GM23338 (cell line): ENCODE measurements at regions not wholly inside any gene's neighbourhood (a gene's known extent, or its start where the extent isn't known, plus 50 kb on each side); places are given as distances from the start of the nearest gene placed in this dataset.

ENCODE experiments used
- ATAC-seq: fragments of 200-7000 bp; cut with Tn5 transposase; 3 replicates; pipeline ENCODE4 v1.9.1; 2020
- DNase-seq: peaks from one replicate; pipeline ENCODE4 v3.0.0-alpha.2; 2015; ENCODE audit warnings: low spot score
- H2AFZ ChIP-seq: fragments of 200-600 bp; sonication (generic); 2 replicates; pipeline ENCODE4 v1.8.0; 2016; ENCODE audit warnings: antibody characterized with exemption, mild to moderate bottlenecking, moderate library complexity
- H3F3A ChIP-seq: fragments of 200-600 bp; sonication (generic); replicated peaks from 2 replicates; pipeline ENCODE4 v1.8.0; 2017; ENCODE audit warnings: antibody characterized with exemption, mixed run types, low read depth
- H3K27ac ChIP-seq: fragments of 200-600 bp; sonication (generic); 2 replicates; pipeline ENCODE4 v1.6.1; 2016; ENCODE audit warnings: low read depth
- H3K27me3 ChIP-seq: fragments of 200-600 bp; sonication (generic); 2 replicates; pipeline ENCODE4 v1.8.0; 2016; ENCODE audit warnings: mild to moderate bottlenecking, mixed run types, moderate library complexity; ENCODE audit not compliant: insufficient read depth
- H3K36me3 ChIP-seq: fragments of 200-600 bp; sonication (generic); 2 replicates; pipeline ENCODE4 v1.8.0; 2016; ENCODE audit warnings: mild to moderate bottlenecking; ENCODE audit not compliant: insufficient read depth
- H3K4me1 ChIP-seq: fragments of 200-600 bp; sonication (generic); 2 replicates; pipeline ENCODE4 v1.8.0; 2016; ENCODE audit warnings: mild to moderate bottlenecking, moderate library complexity; ENCODE audit not compliant: insufficient read depth
- H3K4me2 ChIP-seq: fragments of 200-600 bp; sonication (generic); 2 replicates; pipeline ENCODE4 v1.7.1; 2017; ENCODE audit warnings: mixed run types
- H3K4me3 ChIP-seq: fragments of 200-600 bp; sonication (generic); 2 replicates; pipeline ENCODE4 v1.6.1; 2016; ENCODE audit warnings: mixed run types
- H3K79me2 ChIP-seq: fragments of 200-600 bp; sonication (generic); replicated peaks from 2 replicates; pipeline ENCODE4 v1.8.0; 2017; ENCODE audit warnings: mild to moderate bottlenecking; ENCODE audit not compliant: insufficient read depth
- H3K9me2 ChIP-seq: fragments of 200-600 bp; sonication (generic); 2 replicates; pipeline ENCODE4 v1.8.0; 2017; ENCODE audit not compliant: insufficient read depth
- H4K20me1 ChIP-seq: fragments of 200-600 bp; sonication (generic); replicated peaks from 2 replicates; pipeline ENCODE4 v1.8.0; 2017; ENCODE audit warnings: mild to moderate bottlenecking; ENCODE audit not compliant: insufficient read depth
- H3K27ac Mint-ChIP-seq: 2 replicates; pipeline ENCODE4 v1.8.0; 2020; ENCODE audit warnings: inconsistent platforms, mild to moderate bottlenecking, moderate library complexity, mixed read lengths
- H3K27me3 Mint-ChIP-seq: 3 replicates; pipeline ENCODE4 v1.8.0; 2022; ENCODE audit warnings: low read depth, mild to moderate bottlenecking, moderate library complexity, mixed read lengths, inconsistent platforms; ENCODE audit not compliant: insufficient read depth, poor library complexity
- H3K36me3 Mint-ChIP-seq: 3 replicates; pipeline ENCODE4 v1.8.0; 2021; ENCODE audit warnings: low read depth, mild to moderate bottlenecking, inconsistent platforms, moderate library complexity, mixed read lengths
- H3K4me1 Mint-ChIP-seq: 3 replicates; pipeline ENCODE4 v1.8.0; 2020; ENCODE audit warnings: mild to moderate bottlenecking, inconsistent platforms, mixed read lengths
- H3K4me3 Mint-ChIP-seq: 3 replicates; pipeline ENCODE4 v1.8.0; 2021; ENCODE audit warnings: moderate library complexity, mild to moderate bottlenecking, inconsistent platforms, mixed read lengths
- H3K9me3 Mint-ChIP-seq: 3 replicates; pipeline ENCODE4 v1.8.0; 2020; ENCODE audit warnings: moderate library complexity, mild to moderate bottlenecking, inconsistent platforms, mixed read lengths
- CREB1 ChIP-seq: fragments of 250-450 bp; sonication (Bioruptor Pico); IDR thresholded peaks from 2 replicates; pipeline ENCODE4 v1.5.0; 2020; ENCODE audit warnings: low read depth, mild to moderate bottlenecking, moderate library complexity
- CTCF ChIP-seq, 2 experiments: fragments of 200-600 bp in 1 of 2; sonication (generic) in 1 of 2; conservative IDR thresholded peaks; 2 replicates each; pipeline versions ENCODE4 v1.5.1 to v1.6.1; 2016 to 2017; ENCODE audit warnings: antibody characterized with exemption in 2 of 2, low read depth in 2 of 2, mild to moderate bottlenecking in 2 of 2, moderate library complexity in 1 of 2
- ETS1 ChIP-seq: IDR thresholded peaks from 2 replicates; pipeline ENCODE4 v1.6.1; 2016; ENCODE audit warnings: antibody characterized with exemption
- EZH2phosphoT487 ChIP-seq: fragments of 200-600 bp; sonication (generic); IDR thresholded peaks from one replicate; pipeline ENCODE4 v1.8.1; 2018; ENCODE audit warnings: antibody characterized with exemption; ENCODE audit not compliant: unreplicated experiment
- JUNB ChIP-seq: IDR thresholded peaks from one replicate; pipeline ENCODE4 v1.6.1; 2016; ENCODE audit warnings: antibody characterized with exemption; ENCODE audit not compliant: unreplicated experiment
- NANOG ChIP-seq: IDR thresholded peaks from 2 replicates; pipeline ENCODE4 v1.6.1; 2016; ENCODE audit warnings: antibody characterized with exemption, borderline replicate concordance
- STAT1 ChIP-seq: IDR thresholded peaks from one replicate; pipeline ENCODE4 v1.6.1; 2016; ENCODE audit warnings: antibody characterized with exemption; ENCODE audit not compliant: unreplicated experiment
- ZNF114 ChIP-seq: fragments of 250-450 bp; sonication (Bioruptor Pico); IDR thresholded peaks from 2 replicates; pipeline ENCODE4 v1.5.0; 2020; ENCODE audit warnings: mild to moderate bottlenecking, moderate library complexity
- ZNF462 ChIP-seq: fragments of 250-450 bp; sonication (Bioruptor Pico); IDR thresholded peaks from 2 replicates; pipeline ENCODE4 v1.5.0; 2020; ENCODE audit warnings: mild to moderate bottlenecking, moderate library complexity
- TF ChIP-seq, protein P1 (sequence below): IDR thresholded peaks from one replicate; pipeline ENCODE4 v1.6.1; 2018; ENCODE audit warnings: antibody characterized with exemption; ENCODE audit not compliant: unreplicated experiment

DNA sequence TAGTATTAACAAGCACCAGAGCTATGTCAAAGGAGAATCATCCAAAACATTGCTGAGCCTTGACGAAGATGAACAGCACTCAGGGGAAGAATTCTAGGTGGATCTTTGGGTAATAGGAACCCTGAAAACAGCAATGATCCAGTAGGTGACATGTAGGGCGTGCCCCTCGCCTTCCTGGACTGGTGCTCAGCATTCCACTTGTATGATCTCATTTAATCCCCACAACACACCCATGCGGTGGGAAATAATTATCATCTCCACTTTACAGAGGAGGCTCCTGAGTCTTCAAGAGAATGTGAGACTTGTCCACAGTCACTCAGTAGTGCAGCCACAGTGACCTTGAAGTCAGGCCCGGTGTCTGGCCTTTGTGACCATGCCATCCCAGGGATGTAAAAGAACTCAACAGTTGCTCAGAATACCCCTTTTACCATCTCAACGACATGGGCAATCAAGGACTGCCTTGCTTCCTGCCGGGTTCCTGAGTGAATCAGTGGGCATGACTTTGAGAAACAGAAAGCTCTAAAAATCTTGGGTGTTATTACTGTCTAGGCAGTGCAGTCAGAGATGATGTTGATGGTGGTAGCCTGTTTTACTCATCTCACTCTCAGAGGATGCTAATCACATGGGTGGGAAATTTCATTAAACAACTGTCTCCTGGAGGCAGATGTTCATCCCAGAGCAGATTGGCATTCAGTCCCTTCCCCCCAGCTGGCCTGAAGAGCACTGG is 161.6 kb downstream of the BCL11A start:
- DNase-seq (no peak), ATAC-seq (no peak)
- Histone ChIP-seq H3K36me3 (no peaks in the 10 kb centered on the region), H3F3A (no peaks in the 10 kb centered on the region), H2AFZ (no peak overlapping the region; the same call in 1 of the 2 replicates), H3K4me3 (no peak overlapping the region), H3K27me3 (no peaks in the 10 kb centered on the region), H4K20me1 (no peaks in the 10 kb centered on the region), H3K4me2 (no peak overlapping the region), H3K4me1 (no peaks in the 10 kb centered on the region), H3K79me2 (no peaks in the 10 kb centered on the region), H3K9me2 (no peaks in the 10 kb centered on the region), H3K27ac (no peak overlapping the region)
- Mint-ChIP-seq H3K4me1 (peaks cover 18% of the 10 kb centered on the region), H3K27me3 (peaks cover 6% of the 10 kb centered on the region), H3K27ac (no peak overlapping the region), H3K36me3 (no peaks in the 10 kb centered on the region), H3K9me3 (no peaks in the 10 kb centered on the region), H3K4me3 (no peak overlapping the region)
- no peak for TF ChIP-seq STAT1
- TF ChIP-seq CREB1 (CRISPR knock-in tag) = no peak
- no peak for TF ChIP-seq ZNF114 (CRISPR knock-in tag)
- TF ChIP-seq ETS1 = no peak
- no peak for TF ChIP-seq NANOG
- TF ChIP-seq ZNF462 (CRISPR knock-in tag) = no peak
- TF ChIP-seq, protein P1, sequence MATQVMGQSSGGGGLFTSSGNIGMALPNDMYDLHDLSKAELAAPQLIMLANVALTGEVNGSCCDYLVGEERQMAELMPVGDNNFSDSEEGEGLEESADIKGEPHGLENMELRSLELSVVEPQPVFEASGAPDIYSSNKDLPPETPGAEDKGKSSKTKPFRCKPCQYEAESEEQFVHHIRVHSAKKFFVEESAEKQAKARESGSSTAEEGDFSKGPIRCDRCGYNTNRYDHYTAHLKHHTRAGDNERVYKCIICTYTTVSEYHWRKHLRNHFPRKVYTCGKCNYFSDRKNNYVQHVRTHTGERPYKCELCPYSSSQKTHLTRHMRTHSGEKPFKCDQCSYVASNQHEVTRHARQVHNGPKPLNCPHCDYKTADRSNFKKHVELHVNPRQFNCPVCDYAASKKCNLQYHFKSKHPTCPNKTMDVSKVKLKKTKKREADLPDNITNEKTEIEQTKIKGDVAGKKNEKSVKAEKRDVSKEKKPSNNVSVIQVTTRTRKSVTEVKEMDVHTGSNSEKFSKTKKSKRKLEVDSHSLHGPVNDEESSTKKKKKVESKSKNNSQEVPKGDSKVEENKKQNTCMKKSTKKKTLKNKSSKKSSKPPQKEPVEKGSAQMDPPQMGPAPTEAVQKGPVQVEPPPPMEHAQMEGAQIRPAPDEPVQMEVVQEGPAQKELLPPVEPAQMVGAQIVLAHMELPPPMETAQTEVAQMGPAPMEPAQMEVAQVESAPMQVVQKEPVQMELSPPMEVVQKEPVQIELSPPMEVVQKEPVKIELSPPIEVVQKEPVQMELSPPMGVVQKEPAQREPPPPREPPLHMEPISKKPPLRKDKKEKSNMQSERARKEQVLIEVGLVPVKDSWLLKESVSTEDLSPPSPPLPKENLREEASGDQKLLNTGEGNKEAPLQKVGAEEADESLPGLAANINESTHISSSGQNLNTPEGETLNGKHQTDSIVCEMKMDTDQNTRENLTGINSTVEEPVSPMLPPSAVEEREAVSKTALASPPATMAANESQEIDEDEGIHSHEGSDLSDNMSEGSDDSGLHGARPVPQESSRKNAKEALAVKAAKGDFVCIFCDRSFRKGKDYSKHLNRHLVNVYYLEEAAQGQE = no peak
- no peak for TF ChIP-seq JUNB
- no peak for TF ChIP-seq EZH2phosphoT487
- no peak for TF ChIP-seq CTCF (conservative IDR thresholded peaks at IDR 0.05; ENCODE audit: low read depth in 2 of 2)
